Endothelial cell of umbilical vein (primary cell): ENCODE measurements at regions not wholly inside any gene's neighbourhood (a gene's known extent, or its start where the extent isn't known, plus 50 kb on each side); places are given as distances from the start of the nearest gene placed in this dataset.

Experiments
- BruUV-seq: library from RNA; stranded (reverse); fragments of 400-500 nt; replicated peaks from 2 replicates; lab custom pipeline; 2021; lab: Mats Ljungman, UMichigan
- CTCF ChIA-PET: fragments of 300-600, 350-600 bp; sonication (Branson Sonifier 250); formaldehyde crosslinking; loops from one replicate; lab custom pipeline; 2021; ENCODE audit warnings: antibody characterized with exemption, inconsistent platforms; lab: Charles Lee
- POLR2A ChIA-PET: fragments of 300-600, 350-600 bp; sonication (Branson Sonifier 250); formaldehyde crosslinking; loops from one replicate; lab custom pipeline; 2021; ENCODE audit warnings: antibody characterized with exemption, inconsistent platforms; lab: Charles Lee
- DNase-seq: peaks from one replicate; pipeline ENCODE4 v3.0.0-alpha.2; 2011; ENCODE audit warnings: low read depth, low spot score
- FAIRE-seq: peaks from 2 replicates; lab custom pipeline; 2011; peaks lifted over from hg19 to GRCh38; lab: Jason Lieb, UNC
- H2AFZ ChIP-seq: 2 replicates; pipeline ENCODE4 v1.6.0; 2012; ENCODE audit warnings: low read depth, low read length, control low read depth, inconsistent platforms
- H3K27ac ChIP-seq: 2 replicates; pipeline ENCODE4 v1.5.1; 2011; ENCODE audit warnings: low read depth, mild to moderate bottlenecking, control low read depth, low read length, moderate library complexity; ENCODE audit not compliant: insufficient read depth
- H3K27me3 ChIP-seq, 2 experiments: 2 replicates each; pipeline versions ENCODE4 v1.6.0 to v1.6.1; 2011; ENCODE audit warnings: low read length in 2 of 2, mixed read lengths in 1 of 2; ENCODE audit not compliant: control insufficient read depth in 2 of 2, insufficient read depth in 2 of 2
- H3K36me3 ChIP-seq, 2 experiments: 2 replicates in 1 of 2; 3 replicates in 1 of 2; pipeline ENCODE4 v1.5.1; 2011; ENCODE audit warnings: low read length in 2 of 2, mild to moderate bottlenecking in 1 of 2, moderate library complexity in 1 of 2; ENCODE audit not compliant: control insufficient read depth in 2 of 2, insufficient read depth in 2 of 2; ENCODE audit errors: extremely low read depth in 1 of 2
- H3K4me1 ChIP-seq: 3 replicates; pipeline ENCODE4 v1.5.1; 2011; ENCODE audit warnings: mild to moderate bottlenecking, low read length; ENCODE audit not compliant: control insufficient read depth, insufficient read depth; ENCODE audit errors: extremely low read depth
- H3K4me2 ChIP-seq: 2 replicates; pipeline ENCODE4 v1.6.1; 2011; ENCODE audit warnings: low read length, control low read depth, mixed read lengths; ENCODE audit not compliant: insufficient read depth
- H3K4me3 ChIP-seq, 3 experiments: fragments of 200-600 bp in 1 of 3; sonication (generic), shearing (Covaris generic) in 1 of 3; replicated peaks in 1 of 3; 2 replicates each; pipeline ENCODE4 v1.5.1; 2011 to 2016; ENCODE audit warnings: control low read depth in 3 of 3, low read length in 3 of 3, mild to moderate bottlenecking in 2 of 3, inconsistent platforms in 1 of 3, low read depth in 1 of 3, moderate library complexity in 1 of 3; ENCODE audit not compliant: insufficient read depth in 1 of 3
- H3K79me2 ChIP-seq: 2 replicates; pipeline ENCODE4 v1.6.0; 2012; ENCODE audit warnings: low read length, inconsistent platforms; ENCODE audit not compliant: control insufficient read depth, insufficient read depth
- H3K9ac ChIP-seq: replicated peaks from 2 replicates; pipeline ENCODE3; 2011; ENCODE audit warnings: low read length, control low read depth; ENCODE audit not compliant: insufficient read depth; ENCODE audit errors: extremely low read depth
- H3K9me1 ChIP-seq: replicated peaks from 3 replicates; pipeline ENCODE4 v1.6.0; 2011; ENCODE audit warnings: mild to moderate bottlenecking, low read length; ENCODE audit not compliant: control insufficient read depth, insufficient read depth; ENCODE audit errors: extremely low read depth
- H3K9me3 ChIP-seq: replicated peaks from 2 replicates; pipeline ENCODE4 v1.5.1; 2012; ENCODE audit warnings: low read length, inconsistent platforms; ENCODE audit not compliant: control insufficient read depth, insufficient read depth
- H4K20me1 ChIP-seq: replicated peaks from 2 replicates; pipeline ENCODE3; 2011; ENCODE audit warnings: mild to moderate bottlenecking, low read length; ENCODE audit not compliant: control insufficient read depth, insufficient read depth; ENCODE audit errors: extremely low read depth
- CTCF ChIP-seq, 2 donors: IDR thresholded peaks; 1 replicate in 1 of 2; 2 replicates in 1 of 2; pipeline ENCODE4 v1.5.1; 2011; ENCODE audit warnings: low read length in 2 of 2, mild to moderate bottlenecking in 2 of 2, moderate library complexity in 2 of 2, control low read depth in 1 of 2, inconsistent platforms in 1 of 2, low read depth in 1 of 2; ENCODE audit not compliant: insufficient read depth in 1 of 2; ENCODE audit errors: extremely low read depth in 1 of 2
- EZH2 ChIP-seq: IDR thresholded peaks from 2 replicates; pipeline ENCODE4 v1.6.1; 2012; ENCODE audit warnings: borderline replicate concordance, low read depth, mild to moderate bottlenecking, moderate library complexity, low read length, inconsistent platforms; ENCODE audit not compliant: severe bottlenecking
- FOS ChIP-seq: IDR thresholded peaks from 2 replicates; pipeline ENCODE4 v1.6.1; 2011; ENCODE audit warnings: mild to moderate bottlenecking, low read length, moderate library complexity, borderline replicate concordance; ENCODE audit not compliant: insufficient read depth
- GATA2 ChIP-seq: IDR thresholded peaks from 2 replicates; pipeline ENCODE4 v1.7.0; 2011; ENCODE audit warnings: low read depth, mild to moderate bottlenecking, moderate library complexity, mixed read lengths, low read length; ENCODE audit not compliant: insufficient read length, insufficient read depth
- JUN ChIP-seq: IDR thresholded peaks from 2 replicates; pipeline ENCODE4 v1.6.1; 2011; ENCODE audit warnings: borderline replicate concordance, low read depth; ENCODE audit not compliant: insufficient read length, insufficient read depth
- MAX ChIP-seq: IDR thresholded peaks from 2 replicates; pipeline ENCODE4 v1.6.1; 2011; ENCODE audit not compliant: insufficient read depth, insufficient read length
- MYC ChIP-seq: IDR thresholded peaks from one replicate; pipeline ENCODE4 v1.6.1; 2011; ENCODE audit warnings: mild to moderate bottlenecking, low read depth, low read length
- POLR2A ChIP-seq: IDR thresholded peaks from 2 replicates; pipeline ENCODE4 v1.6.1; 2012; ENCODE audit warnings: low read depth, mild to moderate bottlenecking, control low read depth, low read length
- POLR2AphosphoS5 ChIP-seq: IDR thresholded peaks from 2 replicates; pipeline ENCODE4 v1.6.1; 2012; ENCODE audit warnings: low read depth, mild to moderate bottlenecking, control low read depth, low read length, moderate library complexity; ENCODE audit not compliant: insufficient read depth
- dilution Hi-C: fragments of 300-500 bp; cut with MboI; formaldehyde crosslinking; loops from one replicate; pipeline ENCODE4 v1.15.0; 2019; ENCODE audit warnings: low sequenced_read_pairs; ENCODE audit not compliant: extremely low pct_ligation_motif_present
- intact Hi-C: fragments of 100-400 bp; cut with micrococcal nuclease; formaldehyde crosslinking; loops from one replicate; pipeline ENCODE4 v1.10.0; 2022

- BruUV-seq, result no TSS peak
- no peak for TF ChIP-seq JUN
- TF ChIP-seq POLR2AphosphoS5, result no peak
- TF ChIP-seq MYC, result no peak
- TF ChIP-seq CTCF (IDR thresholded peaks at IDR 0.05; ENCODE audit: extremely low read depth in 1 of 2, insufficient read depth in 1 of 2, low read depth in 1 of 2, low read length in 2 of 2), result no peak
- intact Hi-C loops, result no loop called here
- Histone ChIP-seq H3K27me3 (no peaks in the 10 kb centered on the region), H3K4me2 (no peak overlapping the region), H3K36me3 (no peaks in the 10 kb centered on the region), H3K4me1 (no peaks in the 10 kb centered on the region), H3K9me1 (no peaks in the 10 kb centered on the region), H3K4me3 (no peak overlapping the region), H4K20me1 (no peaks in the 10 kb centered on the region), H3K79me2 (no peaks in the 10 kb centered on the region), H3K27ac (no peak overlapping the region), H3K9ac (no peak overlapping the region), H3K9me3 (no peaks in the 10 kb centered on the region), H2AFZ (no peak overlapping the region)
- ChIA-PET POLR2A (no interaction called here), CTCF (no interaction called here)
- no peak for DNase-seq
- dilution Hi-C loops, result no loop called here
- FAIRE-seq, result no peak
Observed at GRCh38 chr11:92591521-92591920, 366.9 kb downstream of the FAT3 start.

- POLR2A ChIA-PET, result no interaction called here
- no peak for FAIRE-seq
Observed at GRCh38 chr11:92594251-92594650, 369.6 kb downstream of the FAT3 start.

More at GRCh38 chr11:92594251-92594650, 369.6 kb downstream of the FAT3 start:
- Histone ChIP-seq H3K27ac (no peak overlapping the region), H3K9ac (no peak overlapping the region), H4K20me1 (no peaks in the 10 kb centered on the region), H3K4me3 (no peak overlapping the region), H3K79me2 (no peaks in the 10 kb centered on the region), H2AFZ (no peak overlapping the region), H3K9me3 (peaks cover 2% of the 10 kb centered on the region), H3K27me3 (no peaks in the 10 kb centered on the region), H3K36me3 (no peaks in the 10 kb centered on the region), H3K9me1 (no peaks in the 10 kb centered on the region), H3K4me1 (no peaks in the 10 kb centered on the region), H3K4me2 (no peak overlapping the region)
- BruUV-seq, result no TSS peak
- intact Hi-C loops (no loop called here), dilution Hi-C loops (no loop called here)
- no peak for DNase-seq
- TF ChIP-seq MYC (no peak), JUN (no peak), FOS (no peak), MAX (no peak), POLR2AphosphoS5 (no peak), GATA2 (no peak), POLR2A (no peak), EZH2 (no peak), CTCF (IDR thresholded peaks at IDR 0.05; ENCODE audit: extremely low read depth in 1 of 2, insufficient read depth in 1 of 2, low read depth in 1 of 2, low read length in 2 of 2) (no peak)
- CTCF ChIA-PET, result no interaction called here
